ENCODE measurements at regions not wholly inside any gene's neighbourhood (a gene's known extent, or its start where the extent isn't known, plus 50 kb on each side); places are given as distances from the start of the nearest gene placed in this dataset.
"Not testable (repeated sequence)": the region's sequence is repeated elsewhere in the genome, so short reads cannot be mapped to it uniquely, and the experiment has no call there.

DNA sequence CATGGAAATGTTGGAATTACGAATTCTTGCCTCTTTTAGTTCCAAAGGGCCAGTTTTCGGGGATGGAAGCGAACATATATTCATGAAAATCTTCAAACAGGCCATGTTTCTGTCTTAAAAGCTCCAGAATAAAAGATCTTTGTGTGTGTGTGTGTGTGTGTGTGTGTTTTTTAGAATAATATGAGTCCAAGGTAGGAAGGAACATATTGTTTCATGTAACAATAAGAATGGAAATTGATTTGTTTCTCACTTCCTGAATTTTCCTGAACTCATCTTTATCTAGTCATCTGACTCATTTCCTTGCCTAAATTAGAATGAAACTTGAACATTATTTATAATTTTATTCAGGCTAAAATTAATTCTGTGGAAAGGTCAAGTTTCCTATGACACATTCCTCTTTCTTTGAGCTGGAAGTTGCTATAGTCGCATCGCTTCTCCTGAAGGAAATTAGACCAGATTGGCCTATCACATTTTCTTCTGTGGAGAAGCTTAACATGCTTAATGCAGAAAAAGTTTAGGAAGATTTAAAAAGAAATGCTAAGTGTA lies 805.1 kb upstream of the ADAMTS5 start:
- peaks cover 4% of the 10 kb centered on the region for H3K4me1 Mint-ChIP-seq (ENCODE audit: low read depth, unreplicated experiment)
- intact Hi-C loops (cut with micrococcal nuclease; ENCODE audit: unreplicated experiment): no loop called here
- TF ChIP-seq, protein P1, sequence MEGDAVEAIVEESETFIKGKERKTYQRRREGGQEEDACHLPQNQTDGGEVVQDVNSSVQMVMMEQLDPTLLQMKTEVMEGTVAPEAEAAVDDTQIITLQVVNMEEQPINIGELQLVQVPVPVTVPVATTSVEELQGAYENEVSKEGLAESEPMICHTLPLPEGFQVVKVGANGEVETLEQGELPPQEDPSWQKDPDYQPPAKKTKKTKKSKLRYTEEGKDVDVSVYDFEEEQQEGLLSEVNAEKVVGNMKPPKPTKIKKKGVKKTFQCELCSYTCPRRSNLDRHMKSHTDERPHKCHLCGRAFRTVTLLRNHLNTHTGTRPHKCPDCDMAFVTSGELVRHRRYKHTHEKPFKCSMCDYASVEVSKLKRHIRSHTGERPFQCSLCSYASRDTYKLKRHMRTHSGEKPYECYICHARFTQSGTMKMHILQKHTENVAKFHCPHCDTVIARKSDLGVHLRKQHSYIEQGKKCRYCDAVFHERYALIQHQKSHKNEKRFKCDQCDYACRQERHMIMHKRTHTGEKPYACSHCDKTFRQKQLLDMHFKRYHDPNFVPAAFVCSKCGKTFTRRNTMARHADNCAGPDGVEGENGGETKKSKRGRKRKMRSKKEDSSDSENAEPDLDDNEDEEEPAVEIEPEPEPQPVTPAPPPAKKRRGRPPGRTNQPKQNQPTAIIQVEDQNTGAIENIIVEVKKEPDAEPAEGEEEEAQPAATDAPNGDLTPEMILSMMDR (IDR thresholded peaks at IDR 0.05; ENCODE audit: unreplicated experiment): no peak
- no peak for DNase-seq
- H3K4me3 Mint-ChIP-seq (ENCODE audit: low read depth, unreplicated experiment): no peak overlapping the region
- H3K9me3 Mint-ChIP-seq (ENCODE audit: low read depth, unreplicated experiment): no peaks in the 10 kb centered on the region
- no peaks in the 10 kb centered on the region for H3K27me3 Mint-ChIP-seq (ENCODE audit: unreplicated experiment)
- no peaks in the 10 kb centered on the region for H3K36me3 Mint-ChIP-seq (ENCODE audit: insufficient read depth, unreplicated experiment)
- no TSS peak for BruUV-seq (replicated peaks)
- H3K27ac Mint-ChIP-seq (ENCODE audit: unreplicated experiment): no peak overlapping the region
- CTCF ChIA-PET: no interaction called here

DNA sequence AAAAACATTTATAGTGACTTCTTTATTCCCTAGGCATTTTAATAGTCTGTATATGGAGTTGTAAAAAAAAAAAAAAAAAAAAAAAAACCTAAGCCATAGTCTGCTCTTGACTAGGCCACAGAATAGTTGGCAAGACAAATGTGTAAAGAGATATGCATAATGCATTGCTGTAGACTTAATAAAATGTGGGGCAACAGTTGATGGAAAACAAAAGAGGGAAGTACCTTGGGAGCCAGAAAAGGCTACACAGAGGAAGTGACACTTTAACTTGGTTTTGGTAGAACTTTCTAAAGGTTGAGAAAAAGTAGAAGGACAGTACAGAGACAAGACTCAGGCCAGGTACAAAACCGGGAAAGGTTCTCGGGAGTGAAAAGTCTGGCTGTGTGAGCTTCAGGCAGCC lies 802.9 kb upstream of the ADAMTS5 start:
- H3K36me3 Mint-ChIP-seq (ENCODE audit: insufficient read depth, unreplicated experiment): no peaks in the 10 kb centered on the region
- CTCF ChIA-PET: no interaction called here
- DNase-seq: no peak
- no TSS peak for BruUV-seq (replicated peaks)
- no peaks in the 10 kb centered on the region for H3K9me3 Mint-ChIP-seq (ENCODE audit: low read depth, unreplicated experiment)
- no peaks in the 10 kb centered on the region for H3K4me1 Mint-ChIP-seq (ENCODE audit: low read depth, unreplicated experiment)
- H3K27ac Mint-ChIP-seq (ENCODE audit: unreplicated experiment): no peak overlapping the region
- no peak overlapping the region for H3K4me3 Mint-ChIP-seq (ENCODE audit: low read depth, unreplicated experiment)
- intact Hi-C loops (cut with micrococcal nuclease; ENCODE audit: unreplicated experiment): no loop called here
- TF ChIP-seq, protein P1 (IDR thresholded peaks at IDR 0.05; ENCODE audit: unreplicated experiment): no peak
- H3K27me3 Mint-ChIP-seq (ENCODE audit: unreplicated experiment): no peaks in the 10 kb centered on the region

DNA sequence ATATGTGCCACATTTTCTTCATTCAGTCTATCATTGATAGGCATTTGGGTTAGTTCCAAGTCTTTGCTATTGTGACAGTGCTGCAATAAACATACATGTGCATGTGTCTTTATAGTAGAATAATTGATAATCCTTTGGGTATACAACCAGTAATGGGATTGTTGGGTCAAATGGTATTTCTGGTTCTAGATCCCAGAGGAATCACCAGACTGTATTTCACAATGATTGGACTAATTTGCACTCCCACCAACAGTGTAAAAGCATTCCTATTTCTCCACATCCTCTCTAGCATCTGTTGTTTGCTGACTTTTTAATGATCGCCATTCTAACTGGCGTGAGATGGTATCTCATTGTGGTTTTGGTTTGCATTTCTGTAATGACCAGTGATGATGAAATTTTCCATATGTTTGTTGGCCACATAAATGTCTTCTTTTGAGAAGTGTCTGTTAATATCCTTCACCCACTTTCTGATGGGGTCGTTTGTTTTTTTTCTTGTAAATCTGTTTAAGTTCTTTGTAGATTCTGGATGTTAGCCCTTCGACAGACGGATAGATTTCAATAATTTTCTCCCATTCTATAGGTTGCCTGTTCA lies 801.3 kb upstream of the ADAMTS5 start:
- H3K4me3 Mint-ChIP-seq (ENCODE audit: low read depth, unreplicated experiment); H3K9me3 Mint-ChIP-seq (ENCODE audit: low read depth, unreplicated experiment); H3K27me3 Mint-ChIP-seq (ENCODE audit: unreplicated experiment); intact Hi-C loops (cut with micrococcal nuclease; ENCODE audit: unreplicated experiment); BruUV-seq (replicated peaks); DNase-seq; CTCF ChIA-PET; H3K27ac Mint-ChIP-seq (ENCODE audit: unreplicated experiment); H3K36me3 Mint-ChIP-seq (ENCODE audit: insufficient read depth, unreplicated experiment); H3K4me1 Mint-ChIP-seq (ENCODE audit: low read depth, unreplicated experiment): not testable (repeated sequence)

DNA sequence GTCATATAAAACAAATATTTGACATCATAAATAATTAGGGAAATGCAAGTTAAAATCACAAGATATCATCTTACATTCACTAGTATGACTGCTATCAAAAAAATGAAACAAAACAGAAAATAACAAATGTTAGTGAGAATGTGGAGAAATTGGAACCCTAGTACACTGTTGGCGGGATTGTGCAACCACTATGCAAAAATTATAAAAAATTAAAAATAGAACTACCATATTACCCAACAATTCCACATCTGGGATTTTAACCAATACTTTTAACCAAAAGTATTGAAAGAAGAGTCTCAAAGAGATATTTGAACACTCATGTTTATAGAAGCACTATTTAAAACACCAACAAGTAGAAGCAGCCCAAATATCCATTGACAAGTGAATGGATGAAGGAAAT lies 797.2 kb upstream of the ADAMTS5 start:
- Mint-ChIP-seq H3K4me1 (ENCODE audit: low read depth, unreplicated experiment) (peaks cover 26% of the 10 kb centered on the region), H3K27ac (ENCODE audit: unreplicated experiment) (no peak overlapping the region), H3K27me3 (ENCODE audit: unreplicated experiment) (no peaks in the 10 kb centered on the region), H3K4me3 (ENCODE audit: low read depth, unreplicated experiment) (no peak overlapping the region), H3K9me3 (ENCODE audit: low read depth, unreplicated experiment) (no peaks in the 10 kb centered on the region), H3K36me3 (ENCODE audit: insufficient read depth, unreplicated experiment) (no peaks in the 10 kb centered on the region)
- CTCF ChIA-PET: no interaction called here
- TF ChIP-seq, protein P1 (IDR thresholded peaks at IDR 0.05; ENCODE audit: unreplicated experiment): no peak
- intact Hi-C loops (cut with micrococcal nuclease; ENCODE audit: unreplicated experiment): loop anchor here (5.0 kb wide), 1 partner anchor 38 kb away; no protein-coding TSS in a partner anchor
- BruUV-seq (replicated peaks): no TSS peak
- no peak for DNase-seq

DNA sequence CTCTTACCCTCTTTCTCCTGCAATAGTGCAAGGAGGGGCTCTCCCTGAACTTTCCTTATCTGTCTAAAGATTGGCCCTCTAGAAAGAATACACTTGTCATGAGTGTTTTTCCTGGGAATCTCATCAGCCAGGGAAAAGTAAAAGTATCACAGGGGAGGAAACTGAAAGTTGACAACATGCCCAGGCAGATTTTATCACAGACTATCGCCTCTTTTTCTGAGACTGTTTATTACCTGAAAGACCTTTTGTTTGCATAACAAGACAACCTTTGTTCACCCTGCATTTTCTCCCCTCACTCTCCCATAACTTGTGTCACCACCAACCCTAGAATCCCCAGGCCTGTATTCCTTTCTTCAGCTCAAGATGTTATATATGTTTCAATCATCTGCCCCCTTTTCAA lies 794.7 kb upstream of the ADAMTS5 start:
- BruUV-seq (replicated peaks): no TSS peak
- intact Hi-C loops (cut with micrococcal nuclease; ENCODE audit: unreplicated experiment): loop anchor here (2.0 to 5.0 kb wide), 2 partner anchors 41 to 289 kb away; no protein-coding TSS in a partner anchor
- Mint-ChIP-seq H3K27ac (ENCODE audit: unreplicated experiment) (no peak overlapping the region), H3K4me3 (ENCODE audit: low read depth, unreplicated experiment) (no peak overlapping the region), H3K36me3 (ENCODE audit: insufficient read depth, unreplicated experiment) (no peaks in the 10 kb centered on the region), H3K27me3 (ENCODE audit: unreplicated experiment) (no peaks in the 10 kb centered on the region), H3K4me1 (ENCODE audit: low read depth, unreplicated experiment) (peaks cover 26% of the 10 kb centered on the region), H3K9me3 (ENCODE audit: low read depth, unreplicated experiment) (no peaks in the 10 kb centered on the region)
- CTCF ChIA-PET: no interaction called here
- DNase-seq: no peak
- TF ChIP-seq, protein P1 (IDR thresholded peaks at IDR 0.05; ENCODE audit: unreplicated experiment): no peak
